Fibroblast of the aortic adventitia (primary cell): ENCODE measurements at regions not wholly inside any gene's neighbourhood (a gene's known extent, or its start where the extent isn't known, plus 50 kb on each side); places are given as distances from the start of the nearest gene placed in this dataset.

Experiments used
- DNase-seq: peaks from one replicate; pipeline ENCODE4 v3.0.0-alpha.2; 2010; ENCODE audit warnings: low read depth
- H3K4me3 ChIP-seq: 2 replicates; pipeline ENCODE4 v1.5.1; 2011; ENCODE audit warnings: low read depth, mild to moderate bottlenecking, control low read depth, low read length, moderate library complexity
- TF ChIP-seq, protein P1 (sequence below): IDR thresholded peaks from 2 replicates; pipeline ENCODE4 v1.5.1; 2011; ENCODE audit warnings: mild to moderate bottlenecking, low read length, control low read depth, inconsistent platforms; ENCODE audit not compliant: insufficient read depth

DNA sequence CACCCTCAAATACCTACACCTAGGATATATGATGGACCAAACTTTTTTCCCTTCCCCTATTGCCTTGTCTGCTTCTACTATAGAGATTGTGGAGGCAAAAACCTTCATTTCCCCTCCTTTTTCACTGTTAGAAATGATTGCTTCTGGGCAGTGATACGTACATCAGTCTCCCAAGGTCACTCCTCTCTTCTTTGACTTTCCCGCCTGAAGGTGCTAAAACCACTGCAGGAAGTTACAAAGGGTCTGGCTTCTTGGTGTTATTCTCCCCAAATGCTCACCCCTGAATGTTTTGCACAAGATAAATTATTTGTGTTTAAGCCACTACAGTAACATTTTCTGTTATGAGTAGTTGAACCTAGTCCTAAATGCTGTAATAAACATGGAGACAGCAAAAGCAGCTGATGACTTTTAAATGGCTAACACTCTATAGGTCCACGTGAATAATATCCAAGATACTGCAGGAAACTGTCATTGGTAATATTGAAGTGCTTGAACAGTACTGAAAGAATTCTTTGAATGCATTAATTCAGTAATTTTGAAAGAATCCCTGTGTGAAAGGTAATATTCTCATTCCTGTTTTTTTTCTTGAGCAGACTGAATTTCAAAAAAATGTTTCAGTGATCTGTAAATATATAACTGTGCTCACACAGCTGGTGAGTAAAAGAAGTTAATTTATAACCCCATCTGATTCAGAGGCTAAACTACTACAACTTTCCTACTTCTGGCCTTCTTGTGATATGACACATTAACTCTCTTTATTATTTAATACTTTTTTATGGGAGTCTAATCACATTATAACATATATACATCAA, 865.1 kb downstream of the EFNB2 start:
- DNase-seq, result no peak
- TF ChIP-seq, protein P1, sequence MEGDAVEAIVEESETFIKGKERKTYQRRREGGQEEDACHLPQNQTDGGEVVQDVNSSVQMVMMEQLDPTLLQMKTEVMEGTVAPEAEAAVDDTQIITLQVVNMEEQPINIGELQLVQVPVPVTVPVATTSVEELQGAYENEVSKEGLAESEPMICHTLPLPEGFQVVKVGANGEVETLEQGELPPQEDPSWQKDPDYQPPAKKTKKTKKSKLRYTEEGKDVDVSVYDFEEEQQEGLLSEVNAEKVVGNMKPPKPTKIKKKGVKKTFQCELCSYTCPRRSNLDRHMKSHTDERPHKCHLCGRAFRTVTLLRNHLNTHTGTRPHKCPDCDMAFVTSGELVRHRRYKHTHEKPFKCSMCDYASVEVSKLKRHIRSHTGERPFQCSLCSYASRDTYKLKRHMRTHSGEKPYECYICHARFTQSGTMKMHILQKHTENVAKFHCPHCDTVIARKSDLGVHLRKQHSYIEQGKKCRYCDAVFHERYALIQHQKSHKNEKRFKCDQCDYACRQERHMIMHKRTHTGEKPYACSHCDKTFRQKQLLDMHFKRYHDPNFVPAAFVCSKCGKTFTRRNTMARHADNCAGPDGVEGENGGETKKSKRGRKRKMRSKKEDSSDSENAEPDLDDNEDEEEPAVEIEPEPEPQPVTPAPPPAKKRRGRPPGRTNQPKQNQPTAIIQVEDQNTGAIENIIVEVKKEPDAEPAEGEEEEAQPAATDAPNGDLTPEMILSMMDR, result no peak

GRCh38 chr13:105665284-105665683, 870.2 kb downstream of the EFNB2 start:
- no peak overlapping the region for H3K4me3 ChIP-seq
- TF ChIP-seq, protein P1, result no peak
- DNase-seq, result no peak

More for the DNA sequence above, 865.1 kb downstream of the EFNB2 start:
- no peak overlapping the region for H3K4me3 ChIP-seq

- TF ChIP-seq, protein P1, result no peak
- H3K4me3 ChIP-seq, result no peak overlapping the region
- DNase-seq, result no peak
Observed at GRCh38 chr13:105663182-105663581, 872.3 kb downstream of the EFNB2 start.

- no peak overlapping the region for H3K4me3 ChIP-seq
- TF ChIP-seq, protein P1, result no peak
- DNase-seq, result no peak
Observed at GRCh38 chr13:105660561-105660960, 874.9 kb downstream of the EFNB2 start.

DNA sequence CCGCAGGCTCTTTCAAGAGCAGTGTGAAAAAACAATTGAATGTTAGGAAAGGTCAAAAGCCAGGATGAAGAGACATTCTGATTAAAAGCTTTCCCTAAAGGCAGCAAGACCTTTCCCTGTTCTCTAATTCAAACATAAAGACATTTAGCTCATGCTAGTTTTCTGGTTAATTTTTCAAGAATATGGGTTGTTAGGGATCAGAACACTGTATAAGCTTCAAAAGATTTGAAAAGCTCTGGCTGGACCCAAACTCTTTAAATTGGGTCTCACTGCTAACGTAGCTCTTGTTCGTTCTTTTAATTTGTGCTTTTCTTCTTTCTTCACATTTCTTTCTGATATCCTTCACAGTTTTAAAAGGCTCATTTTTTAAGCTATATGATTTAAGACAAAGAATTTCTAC, 877.0 kb downstream of the EFNB2 start:
- no peak overlapping the region for H3K4me3 ChIP-seq
- no peak for DNase-seq
- TF ChIP-seq, protein P1, result no peak

DNA sequence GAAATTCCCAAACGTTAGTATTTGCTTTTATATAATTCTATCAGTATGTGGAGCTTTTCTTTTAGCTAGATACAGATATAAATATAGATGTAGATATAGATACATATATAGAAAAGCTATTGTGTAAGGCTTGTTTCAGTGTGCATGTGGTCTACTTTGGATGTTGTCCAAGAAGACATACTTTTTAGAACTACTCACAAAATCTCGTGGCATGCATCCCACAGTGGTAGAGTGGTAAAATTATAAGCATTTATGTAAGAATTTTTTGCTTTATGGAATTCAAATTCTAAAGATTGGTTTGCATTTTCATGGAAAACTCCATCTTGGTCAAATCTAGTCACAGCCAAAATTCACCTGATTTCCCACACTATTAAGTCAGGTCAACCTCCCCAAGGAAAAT, 880.4 kb downstream of the EFNB2 start:
- H3K4me3 ChIP-seq, result no peak overlapping the region
- TF ChIP-seq, protein P1, result no peak
- DNase-seq, result peak; percentile 22
